ENCODE measurements at regions not wholly inside any gene's neighbourhood (a gene's known extent, or its start where the extent isn't known, plus 50 kb on each side); places are given as distances from the start of the nearest gene placed in this dataset.

GRCh38 chr5:86885011-86885410 lies 267.3 kb downstream of the COX7C start:
- no peaks in the 10 kb centered on the region for H3K4me1 ChIP-seq
- no peak for ATAC-seq
- intact Hi-C loops (cut with DNase I), result no loop called here
- TF ChIP-seq CTCF (IDR thresholded peaks at IDR 0.05), result no peak
- no peak overlapping the region for H3K4me3 ChIP-seq
- 72 to 82% methylated on average over 2 of the region's 2 CpGs for WGBS, 2 donors
- DNase-seq, result no peak
- no peaks in the 10 kb centered on the region for H3K36me3 ChIP-seq
- no peak overlapping the region for H3K27ac ChIP-seq
- no peaks in the 10 kb centered on the region for H3K27me3 ChIP-seq
- no peak for FAIRE-seq
- no peaks in the 10 kb centered on the region for H3K9me3 ChIP-seq

GRCh38 chr5:86885489-86886230 lies 267.9 kb downstream of the COX7C start:
- intact Hi-C loops (cut with DNase I), result no loop called here
- DNase-seq (no peak), FAIRE-seq (no peak)

GRCh38 chr5:86890375-86890774 lies 272.6 kb downstream of the COX7C start:
- no peaks in the 10 kb centered on the region for H3K36me3 ChIP-seq
- TF ChIP-seq CTCF (IDR thresholded peaks at IDR 0.05), result no peak
- intact Hi-C loops (cut with DNase I), result no loop called here
- DNase-seq, result no peak
- no peaks in the 10 kb centered on the region for H3K4me1 ChIP-seq
- FAIRE-seq, result no peak
- no peaks in the 10 kb centered on the region for H3K27me3 ChIP-seq
- ATAC-seq, result no peak
- no peak overlapping the region for H3K27ac ChIP-seq
- H3K4me3 ChIP-seq, result no peak overlapping the region
- 50 to 65% methylated on average over 1 of the region's 1 CpG for WGBS, 2 donors
- no peaks in the 10 kb centered on the region for H3K9me3 ChIP-seq

More at GRCh38 chr5:86885489-86886230, 267.9 kb downstream of the COX7C start:
- Histone ChIP-seq H3K27ac (no peak overlapping the region), H3K4me1 (no peaks in the 10 kb centered on the region), H3K27me3 (no peaks in the 10 kb centered on the region), H3K4me3 (no peak overlapping the region), H3K9me3 (no peaks in the 10 kb centered on the region), H3K36me3 (no peaks in the 10 kb centered on the region)
- TF ChIP-seq CTCF (IDR thresholded peaks at IDR 0.05), result no peak
- 30 to 33% methylated on average over 5 of the region's 5 CpGs for WGBS, 2 donors
- no peak for ATAC-seq

GRCh38 chr5:86894056-86894455 lies 276.3 kb downstream of the COX7C start:
- Histone ChIP-seq H3K4me3 (no peak overlapping the region), H3K4me1 (no peaks in the 10 kb centered on the region), H3K36me3 (no peaks in the 10 kb centered on the region), H3K27me3 (no peaks in the 10 kb centered on the region), H3K27ac (no peak overlapping the region), H3K9me3 (no peaks in the 10 kb centered on the region)
- no peak for TF ChIP-seq CTCF (IDR thresholded peaks at IDR 0.05)
- ATAC-seq (no peak), FAIRE-seq (no peak), DNase-seq (no peak)
- intact Hi-C loops (cut with DNase I), result no loop called here

GRCh38 chr5:86896916-86897315 lies 279.2 kb downstream of the COX7C start:
- DNase-seq, result no peak
- Histone ChIP-seq H3K4me1 (no peaks in the 10 kb centered on the region), H3K9me3 (no peaks in the 10 kb centered on the region), H3K27me3 (no peaks in the 10 kb centered on the region), H3K36me3 (no peaks in the 10 kb centered on the region), H3K27ac (no peak overlapping the region), H3K4me3 (no peak overlapping the region)
- FAIRE-seq, result no peak
- WGBS, 2 donors, result 82 to 88% methylated on average over 1 of the region's 1 CpG
- TF ChIP-seq CTCF (IDR thresholded peaks at IDR 0.05), result no peak
- ATAC-seq, result no peak
- intact Hi-C loops (cut with DNase I), result no loop called here

Data from pancreas (tissue), 10 donors.